HG02870 (cell line): ENCODE measurements at regions not wholly inside any gene's neighbourhood (a gene's known extent, or its start where the extent isn't known, plus 50 kb on each side); places are given as distances from the start of the nearest gene placed in this dataset.

Source experiments
- ATAC-seq: cut with Tn5 transposase; IDR thresholded peaks from one replicate; pipeline ENCODE4 v1.9.1; 2021; ENCODE audit warnings: mild to moderate bottlenecking, moderate library complexity; ENCODE audit not compliant: unreplicated experiment

- ATAC-seq: peak; percentile 55
Measured at GRCh38 chr11:32039149-32039548, 51.7 kb upstream of the RCN1 start.

GRCh38 chr11:32034680-32035079, 56.2 kb upstream of the RCN1 start:
- ATAC-seq: no peak

DNA sequence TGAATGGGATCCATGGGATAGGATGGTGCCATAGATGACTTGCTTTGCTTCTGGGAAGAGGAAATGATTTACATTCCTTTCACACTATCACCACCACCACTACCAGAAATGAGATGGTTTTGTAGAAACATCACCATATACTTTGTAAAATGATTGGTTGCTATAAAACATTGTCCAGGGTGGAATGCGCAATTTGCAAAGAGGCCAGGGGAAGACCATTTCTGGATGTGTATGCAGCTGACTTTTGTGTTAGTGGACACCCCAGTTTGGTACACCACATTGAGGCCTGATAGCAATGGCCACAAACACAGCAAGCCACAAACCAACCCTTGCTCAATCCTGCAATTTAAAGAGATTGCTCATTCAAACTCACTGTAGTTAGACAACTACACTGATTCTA, 56.7 kb upstream of the RCN1 start:
- no peak for ATAC-seq

- ATAC-seq: no peak
Measured at GRCh38 chr11:32033491-32033890, 57.4 kb upstream of the RCN1 start.

- ATAC-seq: peak; percentile 31
Measured at GRCh38 chr11:32033067-32033466, 57.8 kb upstream of the RCN1 start.

GRCh38 chr11:32032478-32032877, 58.4 kb upstream of the RCN1 start:
- peak; percentile 71 for ATAC-seq

GRCh38 chr11:32032052-32032451, 58.8 kb upstream of the RCN1 start:
- ATAC-seq: no peak

DNA sequence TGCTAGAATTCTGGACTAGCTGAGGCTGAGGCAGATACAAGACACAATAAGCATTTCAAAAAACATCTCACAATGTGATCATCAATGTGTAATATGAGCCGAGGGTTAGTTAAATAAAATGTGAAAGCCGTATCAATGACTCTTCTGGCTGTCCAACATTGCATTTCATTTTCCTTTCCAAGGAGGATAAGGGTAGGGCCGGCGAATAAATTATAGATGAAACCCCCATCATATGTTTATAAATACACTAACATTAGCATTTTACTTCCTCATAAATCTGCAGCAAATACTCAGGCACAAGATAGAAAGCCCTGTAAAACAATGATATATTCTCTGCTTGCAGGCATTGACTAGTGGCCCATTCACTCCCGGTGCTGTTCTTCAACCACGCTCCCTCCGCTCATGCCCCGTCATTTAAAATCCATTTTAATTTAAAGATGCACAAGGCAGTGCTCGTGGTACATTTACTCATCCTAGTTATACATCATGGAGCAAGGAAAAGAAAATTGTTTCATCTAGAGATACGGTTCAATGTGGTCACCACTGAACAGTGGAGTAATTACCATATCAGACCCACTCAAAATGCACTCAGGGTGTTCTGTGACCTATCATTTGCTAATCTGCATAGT, 59.9 kb upstream of the RCN1 start:
- no peak for ATAC-seq

- no peak for ATAC-seq
Measured at GRCh38 chr11:32029721-32030120, 61.2 kb upstream of the RCN1 start.

GRCh38 chr11:32028201-32028600, 62.7 kb upstream of the RCN1 start:
- no peak for ATAC-seq

DNA sequence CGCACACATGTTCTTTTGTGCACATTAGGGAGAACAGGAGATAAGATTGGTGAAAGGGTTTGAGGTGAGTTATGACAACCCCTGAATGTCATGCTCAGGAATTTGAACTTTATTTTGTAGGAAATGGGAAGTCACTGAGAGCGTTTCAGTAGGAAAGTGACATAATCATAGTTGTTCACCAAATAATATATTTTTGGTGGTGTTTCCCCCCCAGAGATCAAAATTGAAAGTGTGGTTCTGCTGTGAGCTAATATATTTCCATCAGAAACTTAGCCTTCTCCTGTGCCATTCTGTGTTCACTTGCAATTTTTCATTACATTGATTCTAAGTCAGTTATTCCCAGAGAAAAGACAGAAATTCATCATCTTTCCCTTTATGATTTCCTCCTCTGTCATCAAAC, 64.1 kb upstream of the RCN1 start:
- no peak for ATAC-seq

DNA sequence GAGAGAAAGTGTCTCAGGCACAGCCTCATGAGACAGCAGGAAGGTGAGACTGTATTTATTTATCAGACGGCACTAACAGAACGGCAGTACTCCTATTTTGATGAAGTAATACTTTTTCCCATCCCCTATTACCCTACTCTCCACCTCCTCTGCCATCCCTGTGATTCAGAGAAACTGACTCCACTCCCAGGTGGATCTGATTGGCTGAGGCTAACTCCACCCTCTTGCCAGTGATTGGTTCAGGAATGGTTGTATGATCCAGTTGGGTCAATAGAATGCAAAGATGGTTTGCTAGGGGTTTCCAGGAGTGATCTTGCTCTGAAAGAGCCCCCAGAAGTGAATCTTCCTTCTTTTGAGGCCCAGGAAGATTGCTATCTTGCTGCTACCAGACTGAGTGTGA, 65.9 kb upstream of the RCN1 start:
- no peak for ATAC-seq

- no peak for ATAC-seq
Measured at GRCh38 chr11:32023370-32024305, 67.2 kb upstream of the RCN1 start.

- ATAC-seq: no peak
Measured at GRCh38 chr11:32018672-32019071, 72.2 kb upstream of the RCN1 start.

DNA sequence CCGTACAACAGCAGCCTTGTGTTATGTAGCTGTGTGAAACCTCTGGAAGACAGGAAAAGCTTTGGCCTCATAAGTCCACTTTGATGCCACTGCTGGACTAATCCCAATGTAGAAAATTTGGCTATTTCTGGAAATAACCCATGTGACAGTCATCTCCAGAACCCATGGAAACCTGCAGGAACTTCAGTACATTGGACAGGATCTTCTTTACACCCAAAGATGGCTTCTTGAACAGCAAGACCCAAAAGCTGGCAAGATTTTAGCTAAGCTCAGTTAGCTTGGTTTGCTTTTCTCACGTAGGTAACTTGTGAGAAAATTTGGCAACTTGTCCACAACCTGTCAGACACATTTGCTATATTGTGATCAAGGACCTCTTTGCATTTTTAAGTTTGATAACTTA, 74.8 kb upstream of the RCN1 start:
- no peak for ATAC-seq

- no peak for ATAC-seq
Measured at GRCh38 chr11:32015427-32015826, 75.4 kb upstream of the RCN1 start.

DNA sequence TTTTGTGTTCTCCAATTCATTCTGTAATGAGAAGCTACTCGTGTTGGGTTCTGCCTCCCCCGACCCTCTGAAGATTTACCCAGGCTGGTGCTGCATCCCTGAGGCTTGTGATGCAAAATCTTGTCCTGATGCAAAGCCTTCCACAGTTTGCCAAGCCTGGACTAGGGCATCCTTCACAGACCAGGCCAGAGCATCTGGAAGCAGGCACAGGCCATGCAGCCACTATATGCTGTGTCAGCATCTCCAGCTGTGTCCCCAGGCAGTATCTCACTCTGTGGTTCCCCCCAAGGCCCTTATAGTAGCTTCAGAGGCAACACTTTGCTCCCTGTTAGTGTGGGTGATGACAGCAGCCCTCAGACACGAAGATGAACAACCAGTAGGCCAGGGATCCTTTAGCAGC, 77.3 kb upstream of the RCN1 start:
- no peak for ATAC-seq

GRCh38 chr11:32012049-32012448, 78.8 kb upstream of the RCN1 start:
- ATAC-seq: no peak

DNA sequence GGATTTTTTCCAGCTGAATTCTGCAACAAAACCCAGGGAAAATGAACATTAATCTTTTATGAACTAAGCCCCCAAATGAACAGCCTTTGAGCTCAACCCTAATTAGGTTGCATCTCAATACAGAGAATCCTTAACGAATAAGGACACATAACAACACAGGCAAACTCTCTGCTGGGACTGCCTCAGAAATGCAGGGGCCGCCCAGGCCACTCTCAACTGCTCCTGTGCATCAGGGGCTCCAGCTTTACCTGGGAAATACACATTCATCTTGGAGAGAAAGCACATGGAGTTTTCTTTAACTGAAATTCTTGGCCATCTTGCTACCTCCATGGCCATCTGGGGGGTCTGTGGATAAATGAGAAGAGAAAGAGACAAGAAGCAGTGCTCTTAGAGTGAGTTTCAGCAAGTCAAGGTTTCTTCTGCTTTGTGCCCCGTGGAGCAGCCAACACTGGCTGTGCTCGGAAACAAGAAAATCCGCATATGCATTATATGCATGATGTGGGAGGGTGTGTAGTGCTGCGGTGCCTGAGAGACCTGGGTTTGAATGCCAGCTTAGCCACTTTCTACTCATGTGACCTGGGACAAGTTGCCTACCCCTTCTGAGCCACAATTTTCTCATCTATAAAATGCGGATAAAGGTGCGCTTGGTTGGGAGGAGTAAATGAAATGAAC, 81.9 kb upstream of the RCN1 start:
- no peak for ATAC-seq

DNA sequence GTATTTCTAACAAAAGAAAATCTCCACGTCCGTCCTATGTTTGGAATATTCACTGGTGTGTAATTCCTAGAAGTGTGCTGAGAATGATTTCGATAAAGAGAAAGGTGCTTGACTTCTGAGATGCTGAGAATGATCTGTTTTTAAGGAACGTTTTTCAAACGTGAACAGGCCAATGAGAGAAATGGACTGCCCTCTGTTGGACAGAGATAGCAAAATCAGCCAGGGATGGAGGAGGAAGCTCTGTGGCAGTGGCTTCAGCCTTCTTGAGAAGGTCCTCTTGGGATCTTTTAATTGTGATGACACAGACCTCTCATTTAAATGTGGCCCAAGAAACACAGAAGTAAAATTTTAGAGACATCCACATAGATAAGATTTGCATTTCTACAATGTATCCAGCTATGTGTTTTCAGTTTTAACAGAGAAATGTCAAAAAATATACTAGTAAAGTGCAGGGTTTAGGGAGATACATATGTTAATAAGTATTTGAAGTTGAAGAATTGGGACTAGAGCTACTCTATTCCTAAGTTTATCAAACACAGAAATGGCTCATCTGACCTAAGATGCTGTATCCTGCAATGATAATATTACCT, 84.0 kb upstream of the RCN1 start:
- peak; percentile 56 for ATAC-seq

- ATAC-seq: no peak
Measured at GRCh38 chr11:32005786-32006416, 85.0 kb upstream of the RCN1 start.
